ENCODE measurements at regions not wholly inside any gene's neighbourhood (a gene's known extent, or its start where the extent isn't known, plus 50 kb on each side); places are given as distances from the start of the nearest gene placed in this dataset.

GRCh38 chr6:141452354-141452686 lies 680.4 kb upstream of the GJE1 start:
- no TSS peak for BruUV-seq (replicated peaks)
- POLR2A ChIA-PET: interaction anchor here (0.6 kb wide), 1 partner anchor 318 kb away, joined by 3 read pairs; no protein-coding TSS in a partner anchor
- DNase-seq (ENCODE audit: extremely low read depth in 1 of 4, low spot score in 3 of 4): no peak
- intact Hi-C loops (cut with micrococcal nuclease) (no loop called here), in situ Hi-C loops (cut with MboI) (no loop called here)
- Histone ChIP-seq H2AFZ (ENCODE audit: low read depth, low read length) (no peak overlapping the region), H3K27me3 (ENCODE audit: control insufficient read depth in 2 of 2, insufficient read depth in 2 of 2, low read length in 2 of 2) (no peaks in the 10 kb centered on the region), H3K36me3 (ENCODE audit: control insufficient read depth, insufficient read depth, low read length) (no peaks in the 10 kb centered on the region), H3K79me2 (ENCODE audit: control insufficient read depth, insufficient read depth, low read length) (no peaks in the 10 kb centered on the region), H3K4me3 (no peak overlapping the region), H3K9me1 (ENCODE audit: control insufficient read depth, insufficient read depth, low read length) (no peaks in the 10 kb centered on the region), H3K9ac (ENCODE audit: insufficient read depth in 1 of 2, low read depth in 2 of 2, low read length in 2 of 2) (no peak overlapping the region), H4K20me1 (replicated peaks; ENCODE audit: control insufficient read depth, insufficient read depth, low read length) (no peaks in the 10 kb centered on the region), H3K27ac (ENCODE audit: extremely low read depth, low read depth, low read length) (no peak overlapping the region), H3K4me2 (ENCODE audit: insufficient read depth, low read length) (no peak overlapping the region), H3K9me3 (replicated peaks; ENCODE audit: control insufficient read depth, insufficient read depth, low read depth, low read length) (no peaks in the 10 kb centered on the region), H3K4me1 (replicated peaks in 1 of 2; ENCODE audit: control insufficient read depth in 2 of 2, insufficient read depth in 2 of 2, low read length in 2 of 2) (no peaks in the 10 kb centered on the region)
- no peak for ATAC-seq
- CTCF ChIA-PET (ENCODE audit: low intra/inter-chr PET ratio): no interaction called here
- TF ChIP-seq NFRKB (IDR thresholded peaks at IDR 0.05; ENCODE audit: low read depth) (no peak), ZNF696 (CRISPR knock-in tag; conservative IDR thresholded peaks at IDR 0.05) (no peak), BCL6 (CRISPR knock-in tag; IDR thresholded peaks at IDR 0.05) (no peak), STAT5B (CRISPR knock-in tag; IDR thresholded peaks at IDR 0.05) (no peak), KAT2B (IDR thresholded peaks at IDR 0.05; ENCODE audit: low read depth, low read length) (no peak), CREBBP (IDR thresholded peaks at IDR 0.05; ENCODE audit: low read depth, low read length) (no peak), E2F1 (CRISPR knock-in tag; IDR thresholded peaks at IDR 0.05) (no peak), SRSF1 (IDR thresholded peaks at IDR 0.05; ENCODE audit: low read depth, low read length) (no peak), POLR2A (conservative IDR thresholded peaks at IDR 0.05) (no peak), ARNT (IDR thresholded peaks at IDR 0.05) (no peak), HDAC3 (IDR thresholded peaks at IDR 0.05; ENCODE audit: borderline replicate concordance, partially characterized antibody) (no peak), NFYB (IDR thresholded peaks at IDR 0.05; ENCODE audit: extremely low read depth, insufficient read length) (no peak)
- TF ChIP-seq, protein P1, sequence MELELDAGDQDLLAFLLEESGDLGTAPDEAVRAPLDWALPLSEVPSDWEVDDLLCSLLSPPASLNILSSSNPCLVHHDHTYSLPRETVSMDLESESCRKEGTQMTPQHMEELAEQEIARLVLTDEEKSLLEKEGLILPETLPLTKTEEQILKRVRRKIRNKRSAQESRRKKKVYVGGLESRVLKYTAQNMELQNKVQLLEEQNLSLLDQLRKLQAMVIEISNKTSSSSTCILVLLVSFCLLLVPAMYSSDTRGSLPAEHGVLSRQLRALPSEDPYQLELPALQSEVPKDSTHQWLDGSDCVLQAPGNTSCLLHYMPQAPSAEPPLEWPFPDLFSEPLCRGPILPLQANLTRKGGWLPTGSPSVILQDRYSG (tag; conservative IDR thresholded peaks at IDR 0.05; ENCODE audit: low read depth): no peak
- FAIRE-seq: no peak

All from K562 (cell line).